SU-DHL-6 (cell line): ENCODE measurements at regions not wholly inside any gene's neighbourhood (a gene's known extent, or its start where the extent isn't known, plus 50 kb on each side); places are given as distances from the start of the nearest gene placed in this dataset.

Source experiments
- CTCF ChIP-seq: fragments of 200-600 bp; sonication (generic); IDR thresholded peaks from one replicate; pipeline ENCODE4 v1.5.1; 2017; ENCODE audit warnings: antibody characterized with exemption, mild to moderate bottlenecking, low read length, moderate library complexity; ENCODE audit not compliant: insufficient read depth, poor library complexity, severe bottlenecking
- EZH2phosphoT487 ChIP-seq: fragments of 200-600 bp; sonication (generic), shearing (Covaris generic); conservative IDR thresholded peaks from 2 replicates; pipeline ENCODE4 v1.6.1; 2018; ENCODE audit warnings: mild to moderate bottlenecking, antibody characterized with exemption, low read length, moderate library complexity, mixed read lengths

DNA sequence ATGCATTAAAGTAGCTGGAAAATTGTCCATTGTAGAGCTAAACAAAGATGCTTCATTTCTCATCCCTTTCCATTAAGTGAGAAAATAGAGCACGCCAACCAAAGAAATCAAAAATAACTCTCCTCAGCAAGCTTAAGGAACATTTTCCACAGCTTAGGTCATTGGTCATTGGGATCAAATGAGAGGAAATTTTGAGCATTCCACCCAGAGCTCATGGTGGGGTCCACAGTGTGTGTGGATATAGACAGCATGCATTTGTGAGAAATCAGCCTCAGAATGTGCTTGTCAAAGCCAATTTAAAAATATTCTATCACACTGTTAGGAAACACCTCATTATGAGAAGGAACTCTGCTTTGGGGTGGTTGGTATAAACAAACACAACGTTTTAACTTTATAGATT, 97.2 kb downstream of the HDGFL1 start:
- TF ChIP-seq CTCF, result no peak
- TF ChIP-seq EZH2phosphoT487, result no peak
